Suprapubic skin (tissue), 4 donors: ENCODE measurements at regions not wholly inside any gene's neighbourhood (a gene's known extent, or its start where the extent isn't known, plus 50 kb on each side); places are given as distances from the start of the nearest gene placed in this dataset.

Experiments used
- CTCF ChIP-seq, 2 donors: fragments of 200-600 bp in 1 of 2; fragments of 450-650 bp in 1 of 2; sonication (generic) in 1 of 2; IDR thresholded peaks; one replicate each; pipeline ENCODE4 v1.5.1; 2016 to 2019; ENCODE audit warnings: antibody characterized with exemption in 2 of 2, mild to moderate bottlenecking in 1 of 2, moderate library complexity in 1 of 2
- EP300 ChIP-seq: sonication (generic); formaldehyde crosslinking; IDR thresholded peaks from one replicate; pipeline ENCODE4 v1.6.1; 2017; ENCODE audit warnings: antibody characterized with exemption
- POLR2A ChIP-seq, 2 donors: fragments of 450-650 bp; IDR thresholded peaks; one replicate each; pipeline ENCODE4 v1.6.1; 2017; ENCODE audit warnings: antibody characterized with exemption in 2 of 2, mild to moderate bottlenecking in 2 of 2, moderate library complexity in 2 of 2
- POLR2AphosphoS5 ChIP-seq, 3 donors: sonication (generic); formaldehyde crosslinking; IDR thresholded peaks; one replicate each; pipeline ENCODE4 v1.6.1; 2017; ENCODE audit warnings: antibody characterized with exemption in 3 of 3

- TF ChIP-seq CTCF (IDR thresholded peaks at IDR 0.05) (no peak), POLR2AphosphoS5 (IDR thresholded peaks at IDR 0.05) (no peak), EP300 (no peak), POLR2A (IDR thresholded peaks at IDR 0.05) (no peak)
Observed at GRCh38 chr7:92925876-92926696, 89.7 kb upstream of the CDK6 start.
